ENCODE measurements at regions not wholly inside any gene's neighbourhood (a gene's known extent, or its start where the extent isn't known, plus 50 kb on each side); places are given as distances from the start of the nearest gene placed in this dataset.

DNA sequence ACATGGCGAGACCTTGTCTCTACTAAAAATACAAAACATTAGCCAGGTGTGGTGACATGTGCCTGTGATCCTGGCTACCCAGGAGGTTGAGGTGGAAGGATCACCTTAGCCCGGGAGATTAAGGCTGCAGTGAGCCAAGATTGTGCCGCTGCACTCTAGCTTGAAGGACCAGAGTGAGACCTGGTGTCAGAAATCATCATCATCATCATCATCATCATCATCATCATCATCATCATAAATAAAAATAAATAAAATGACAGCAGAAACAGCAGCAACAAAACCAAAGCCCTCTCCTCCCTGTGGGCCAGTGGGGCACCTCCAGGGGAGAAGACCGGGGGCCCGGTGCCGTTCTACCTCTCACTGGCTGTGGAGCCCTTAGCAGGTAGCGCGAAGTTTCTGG is 281.9 kb upstream of the CRY1 start (continued):
- TF ChIP-seq, protein P1, sequence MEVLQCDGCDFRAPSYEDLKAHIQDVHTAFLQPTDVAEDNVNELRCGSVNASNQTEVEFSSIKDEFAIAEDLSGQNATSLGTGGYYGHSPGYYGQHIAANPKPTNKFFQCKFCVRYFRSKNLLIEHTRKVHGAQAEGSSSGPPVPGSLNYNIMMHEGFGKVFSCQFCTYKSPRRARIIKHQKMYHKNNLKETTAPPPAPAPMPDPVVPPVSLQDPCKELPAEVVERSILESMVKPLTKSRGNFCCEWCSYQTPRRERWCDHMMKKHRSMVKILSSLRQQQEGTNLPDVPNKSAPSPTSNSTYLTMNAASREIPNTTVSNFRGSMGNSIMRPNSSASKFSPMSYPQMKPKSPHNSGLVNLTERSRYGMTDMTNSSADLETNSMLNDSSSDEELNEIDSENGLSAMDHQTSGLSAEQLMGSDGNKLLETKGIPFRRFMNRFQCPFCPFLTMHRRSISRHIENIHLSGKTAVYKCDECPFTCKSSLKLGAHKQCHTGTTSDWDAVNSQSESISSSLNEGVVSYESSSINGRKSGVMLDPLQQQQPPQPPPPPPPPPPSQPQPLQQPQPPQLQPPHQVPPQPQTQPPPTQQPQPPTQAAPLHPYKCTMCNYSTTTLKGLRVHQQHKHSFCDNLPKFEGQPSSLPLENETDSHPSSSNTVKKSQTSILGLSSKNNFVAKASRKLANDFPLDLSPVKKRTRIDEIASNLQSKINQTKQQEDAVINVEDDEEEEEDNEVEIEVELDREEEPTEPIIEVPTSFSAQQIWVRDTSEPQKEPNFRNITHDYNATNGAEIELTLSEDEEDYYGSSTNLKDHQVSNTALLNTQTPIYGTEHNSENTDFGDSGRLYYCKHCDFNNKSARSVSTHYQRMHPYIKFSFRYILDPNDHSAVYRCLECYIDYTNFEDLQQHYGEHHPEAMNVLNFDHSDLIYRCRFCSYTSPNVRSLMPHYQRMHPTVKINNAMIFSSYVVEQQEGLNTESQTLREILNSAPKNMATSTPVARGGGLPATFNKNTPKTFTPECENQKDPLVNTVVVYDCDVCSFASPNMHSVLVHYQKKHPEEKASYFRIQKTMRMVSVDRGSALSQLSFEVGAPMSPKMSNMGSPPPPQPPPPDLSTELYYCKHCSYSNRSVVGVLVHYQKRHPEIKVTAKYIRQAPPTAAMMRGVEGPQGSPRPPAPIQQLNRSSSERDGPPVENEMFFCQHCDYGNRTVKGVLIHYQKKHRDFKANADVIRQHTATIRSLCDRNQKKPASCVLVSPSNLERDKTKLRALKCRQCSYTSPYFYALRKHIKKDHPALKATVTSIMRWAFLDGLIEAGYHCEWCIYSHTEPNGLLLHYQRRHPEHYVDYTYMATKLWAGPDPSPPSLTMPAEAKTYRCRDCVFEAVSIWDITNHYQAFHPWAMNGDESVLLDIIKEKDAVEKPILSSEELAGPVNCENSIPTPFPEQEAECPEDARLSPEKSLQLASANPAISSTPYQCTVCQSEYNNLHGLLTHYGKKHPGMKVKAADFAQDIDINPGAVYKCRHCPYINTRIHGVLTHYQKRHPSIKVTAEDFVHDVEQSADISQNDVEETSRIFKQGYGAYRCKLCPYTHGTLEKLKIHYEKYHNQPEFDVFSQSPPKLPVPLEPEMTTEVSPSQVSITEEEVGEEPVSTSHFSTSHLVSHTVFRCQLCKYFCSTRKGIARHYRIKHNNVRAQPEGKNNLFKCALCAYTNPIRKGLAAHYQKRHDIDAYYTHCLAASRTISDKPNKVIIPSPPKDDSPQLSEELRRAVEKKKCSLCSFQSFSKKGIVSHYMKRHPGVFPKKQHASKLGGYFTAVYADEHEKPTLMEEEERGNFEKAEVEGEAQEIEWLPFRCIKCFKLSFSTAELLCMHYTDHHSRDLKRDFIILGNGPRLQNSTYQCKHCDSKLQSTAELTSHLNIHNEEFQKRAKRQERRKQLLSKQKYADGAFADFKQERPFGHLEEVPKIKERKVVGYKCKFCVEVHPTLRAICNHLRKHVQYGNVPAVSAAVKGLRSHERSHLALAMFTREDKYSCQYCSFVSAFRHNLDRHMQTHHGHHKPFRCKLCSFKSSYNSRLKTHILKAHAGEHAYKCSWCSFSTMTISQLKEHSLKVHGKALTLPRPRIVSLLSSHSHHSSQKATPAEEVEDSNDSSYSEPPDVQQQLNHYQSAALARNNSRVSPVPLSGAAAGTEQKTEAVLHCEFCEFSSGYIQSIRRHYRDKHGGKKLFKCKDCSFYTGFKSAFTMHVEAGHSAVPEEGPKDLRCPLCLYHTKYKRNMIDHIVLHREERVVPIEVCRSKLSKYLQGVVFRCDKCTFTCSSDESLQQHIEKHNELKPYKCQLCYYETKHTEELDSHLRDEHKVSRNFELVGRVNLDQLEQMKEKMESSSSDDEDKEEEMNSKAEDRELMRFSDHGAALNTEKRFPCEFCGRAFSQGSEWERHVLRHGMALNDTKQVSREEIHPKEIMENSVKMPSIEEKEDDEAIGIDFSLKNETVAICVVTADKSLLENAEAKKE (CRISPR knock-in tag; IDR thresholded peaks at IDR 0.05) = no peak
- TF ChIP-seq STAT1 (IDR thresholded peaks at IDR 0.05; ENCODE audit: unreplicated experiment) (no peak), JUNB (IDR thresholded peaks at IDR 0.05; ENCODE audit: unreplicated experiment) (no peak), EZH2 (IDR thresholded peaks at IDR 0.05; ENCODE audit: low read depth, unreplicated experiment) (no peak), EZH2phosphoT487 (IDR thresholded peaks at IDR 0.05; ENCODE audit: unreplicated experiment) (no peak), ZNF114 (CRISPR knock-in tag; IDR thresholded peaks at IDR 0.05) (no peak)

DNA sequence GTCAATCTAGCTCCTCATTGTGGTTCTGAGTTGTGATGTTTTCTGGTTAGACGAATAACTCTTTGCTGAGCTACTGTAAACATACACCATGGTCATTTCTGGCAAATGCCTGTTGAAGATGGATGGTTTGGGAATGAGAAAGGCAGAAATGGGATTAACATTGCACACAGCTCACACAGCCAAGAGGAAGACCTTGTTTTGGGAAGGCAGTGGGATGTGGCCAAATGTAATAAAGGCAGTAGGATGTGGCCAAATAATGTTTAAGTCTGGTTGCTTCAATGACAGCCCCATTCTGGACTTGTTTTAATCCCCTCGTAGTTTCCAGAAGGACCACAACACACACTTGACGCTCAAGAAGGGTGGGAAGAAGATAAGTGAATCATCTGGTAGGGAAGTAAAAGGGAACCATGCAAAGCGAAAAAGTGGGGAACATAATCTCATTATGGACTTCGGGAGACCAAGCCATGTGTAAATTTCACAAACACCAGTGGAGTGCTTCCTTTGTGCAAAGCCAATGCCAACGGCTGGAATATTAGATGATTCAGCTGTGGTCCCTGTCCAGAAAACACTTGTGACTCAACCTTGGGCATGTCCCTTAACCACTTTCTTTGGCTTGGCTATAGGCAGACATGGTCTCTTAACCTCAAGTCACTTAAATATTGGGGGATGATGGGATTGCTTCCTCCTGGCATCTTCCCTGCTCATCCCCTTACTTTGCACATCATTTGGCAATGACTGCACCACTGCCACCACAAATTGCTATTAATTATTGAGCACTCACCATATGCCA is 284.4 kb upstream of the CRY1 start:
- Mint-ChIP-seq H3K36me3 (ENCODE audit: low read depth) (no peaks in the 10 kb centered on the region), H3K4me3 (no peak overlapping the region), H3K27ac (no peak overlapping the region), H3K9me3 (peaks cover 2% of the 10 kb centered on the region; the same call in 2 of the 3 replicates), H3K4me1 (peaks cover 27% of the 10 kb centered on the region), H3K27me3 (ENCODE audit: insufficient read depth, low read depth, poor library complexity) (peaks cover 3% of the 10 kb centered on the region)
- Histone ChIP-seq H3K27ac (ENCODE audit: low read depth) (no peak overlapping the region), H3K4me2 (no peak overlapping the region), H2AFZ (no peak overlapping the region), H3K4me1 (ENCODE audit: insufficient read depth) (peaks cover 20% of the 10 kb centered on the region), H3F3A (replicated peaks; ENCODE audit: low read depth) (no peaks in the 10 kb centered on the region), H3K36me3 (ENCODE audit: insufficient read depth) (no peaks in the 10 kb centered on the region), H3K9me2 (ENCODE audit: insufficient read depth) (no peaks in the 10 kb centered on the region), H4K20me1 (replicated peaks; ENCODE audit: insufficient read depth) (no peaks in the 10 kb centered on the region), H3K27me3 (ENCODE audit: insufficient read depth) (no peaks in the 10 kb centered on the region), H3K79me2 (replicated peaks; ENCODE audit: insufficient read depth) (no peaks in the 10 kb centered on the region), H3K4me3 (no peak overlapping the region)
- no peak for DNase-seq (ENCODE audit: low spot score)
- ATAC-seq = no peak
- no peak for TF ChIP-seq EZH2 (IDR thresholded peaks at IDR 0.05; ENCODE audit: low read depth, unreplicated experiment)
- TF ChIP-seq, protein P2, sequence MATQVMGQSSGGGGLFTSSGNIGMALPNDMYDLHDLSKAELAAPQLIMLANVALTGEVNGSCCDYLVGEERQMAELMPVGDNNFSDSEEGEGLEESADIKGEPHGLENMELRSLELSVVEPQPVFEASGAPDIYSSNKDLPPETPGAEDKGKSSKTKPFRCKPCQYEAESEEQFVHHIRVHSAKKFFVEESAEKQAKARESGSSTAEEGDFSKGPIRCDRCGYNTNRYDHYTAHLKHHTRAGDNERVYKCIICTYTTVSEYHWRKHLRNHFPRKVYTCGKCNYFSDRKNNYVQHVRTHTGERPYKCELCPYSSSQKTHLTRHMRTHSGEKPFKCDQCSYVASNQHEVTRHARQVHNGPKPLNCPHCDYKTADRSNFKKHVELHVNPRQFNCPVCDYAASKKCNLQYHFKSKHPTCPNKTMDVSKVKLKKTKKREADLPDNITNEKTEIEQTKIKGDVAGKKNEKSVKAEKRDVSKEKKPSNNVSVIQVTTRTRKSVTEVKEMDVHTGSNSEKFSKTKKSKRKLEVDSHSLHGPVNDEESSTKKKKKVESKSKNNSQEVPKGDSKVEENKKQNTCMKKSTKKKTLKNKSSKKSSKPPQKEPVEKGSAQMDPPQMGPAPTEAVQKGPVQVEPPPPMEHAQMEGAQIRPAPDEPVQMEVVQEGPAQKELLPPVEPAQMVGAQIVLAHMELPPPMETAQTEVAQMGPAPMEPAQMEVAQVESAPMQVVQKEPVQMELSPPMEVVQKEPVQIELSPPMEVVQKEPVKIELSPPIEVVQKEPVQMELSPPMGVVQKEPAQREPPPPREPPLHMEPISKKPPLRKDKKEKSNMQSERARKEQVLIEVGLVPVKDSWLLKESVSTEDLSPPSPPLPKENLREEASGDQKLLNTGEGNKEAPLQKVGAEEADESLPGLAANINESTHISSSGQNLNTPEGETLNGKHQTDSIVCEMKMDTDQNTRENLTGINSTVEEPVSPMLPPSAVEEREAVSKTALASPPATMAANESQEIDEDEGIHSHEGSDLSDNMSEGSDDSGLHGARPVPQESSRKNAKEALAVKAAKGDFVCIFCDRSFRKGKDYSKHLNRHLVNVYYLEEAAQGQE (IDR thresholded peaks at IDR 0.05; ENCODE audit: unreplicated experiment) = no peak
- TF ChIP-seq EZH2phosphoT487 (IDR thresholded peaks at IDR 0.05; ENCODE audit: unreplicated experiment) = no peak
- TF ChIP-seq CREB1 (CRISPR knock-in tag; IDR thresholded peaks at IDR 0.05; ENCODE audit: low read depth) = no peak
- TF ChIP-seq, protein P3, sequence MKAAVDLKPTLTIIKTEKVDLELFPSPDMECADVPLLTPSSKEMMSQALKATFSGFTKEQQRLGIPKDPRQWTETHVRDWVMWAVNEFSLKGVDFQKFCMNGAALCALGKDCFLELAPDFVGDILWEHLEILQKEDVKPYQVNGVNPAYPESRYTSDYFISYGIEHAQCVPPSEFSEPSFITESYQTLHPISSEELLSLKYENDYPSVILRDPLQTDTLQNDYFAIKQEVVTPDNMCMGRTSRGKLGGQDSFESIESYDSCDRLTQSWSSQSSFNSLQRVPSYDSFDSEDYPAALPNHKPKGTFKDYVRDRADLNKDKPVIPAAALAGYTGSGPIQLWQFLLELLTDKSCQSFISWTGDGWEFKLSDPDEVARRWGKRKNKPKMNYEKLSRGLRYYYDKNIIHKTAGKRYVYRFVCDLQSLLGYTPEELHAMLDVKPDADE (IDR thresholded peaks at IDR 0.05) = no peak
- TF ChIP-seq NANOG (IDR thresholded peaks at IDR 0.05; ENCODE audit: borderline replicate concordance) = no peak
- TF ChIP-seq STAT1 (IDR thresholded peaks at IDR 0.05; ENCODE audit: unreplicated experiment) = no peak
- no peak for TF ChIP-seq POLR2AphosphoS5 (IDR thresholded peaks at IDR 0.05; ENCODE audit: low read depth)
- TF ChIP-seq ZNF114 (CRISPR knock-in tag; IDR thresholded peaks at IDR 0.05) = no peak
- no peak for TF ChIP-seq ZNF331 (CRISPR knock-in tag; IDR thresholded peaks at IDR 0.05; ENCODE audit: low read depth)

Measured in GM23338 (cell line).